HepG2 (cell line): ENCODE measurements at regions not wholly inside any gene's neighbourhood (a gene's known extent, or its start where the extent isn't known, plus 50 kb on each side); places are given as distances from the start of the nearest gene placed in this dataset.

Experiments used
- ATAC-seq: fragments of 200-7000 bp; cut with Tn5 transposase; 3 replicates; pipeline ENCODE4 v1.9.1; 2020; ENCODE audit warnings: mild to moderate bottlenecking, moderate library complexity
- BruUV-seq: library from RNA; stranded (reverse); fragments of 400-500 nt; replicated peaks from 2 replicates; lab custom pipeline; 2021; lab: Mats Ljungman, UMichigan
- CTCF ChIA-PET: fragments of 300-600 bp; formaldehyde crosslinking; extraction: SDS; loops from one replicate; lab custom pipeline; 2021; ENCODE audit warnings: low total read pairs, inconsistent platforms, low intra/inter-chr PET ratio; lab: Yijun Ruan, JAX
- POLR2A ChIA-PET: fragments of 350-600 bp; sonication (Branson Sonifier 250); formaldehyde crosslinking; loops from one replicate; lab custom pipeline; 2020; ENCODE audit warnings: antibody characterized with exemption, inconsistent platforms; lab: Yijun Ruan, JAX
- DNase-seq: peaks from one replicate; pipeline ENCODE4 v3.0.0-alpha.2; 2015; ENCODE audit warnings: low spot score
- FAIRE-seq: peaks from 3 replicates; lab custom pipeline; 2011; peaks lifted over from hg19 to GRCh38; lab: Jason Lieb, UNC
- H2AFZ ChIP-seq: one replicate; pipeline ENCODE4 v1.6.1; 2011; ENCODE audit warnings: low read length, inconsistent platforms
- H3K27ac ChIP-seq: fragments of 300-600 bp; 3 replicates; pipeline ENCODE4 v1.8.0; 2011; ENCODE audit warnings: mixed run types, mild to moderate bottlenecking, mixed read lengths, low read length, inconsistent platforms; ENCODE audit not compliant: insufficient read depth; ENCODE audit errors: extremely low read length
- H3K27me3 ChIP-seq, 2 experiments: fragments of 200-600 bp in 1 of 2; 2 replicates in 1 of 2; 3 replicates in 1 of 2; pipeline versions ENCODE4 v1.6.0 to v1.8.0; 2011; ENCODE audit warnings: low read length in 2 of 2, mild to moderate bottlenecking in 2 of 2, moderate library complexity in 2 of 2, inconsistent platforms in 1 of 2; ENCODE audit not compliant: insufficient read depth in 2 of 2, control insufficient read depth in 1 of 2
- H3K36me3 ChIP-seq, 2 experiments: fragments of 200-600 bp in 1 of 2; replicated peaks in 1 of 2; 2 replicates in 1 of 2; 3 replicates in 1 of 2; pipeline versions ENCODE4 v1.5.1 to v1.8.0; 2011; ENCODE audit warnings: low read length in 2 of 2, inconsistent platforms in 1 of 2; ENCODE audit not compliant: insufficient read depth in 2 of 2, control insufficient read depth in 1 of 2
- H3K4me1 ChIP-seq: 2 replicates; pipeline ENCODE4 v1.5.1; 2012; ENCODE audit warnings: low read length, inconsistent platforms; ENCODE audit not compliant: insufficient read depth
- H3K4me2 ChIP-seq: 2 replicates; pipeline ENCODE4 v1.6.0; 2011; ENCODE audit warnings: low read depth, low read length, inconsistent platforms
- H3K4me3 ChIP-seq, 3 experiments: fragments of 200-600 bp in 1 of 3; sonication (generic), shearing (Covaris generic) in 1 of 3; replicated peaks in 1 of 3; 2 replicates each; pipeline ENCODE4 v1.5.1; 2011 to 2016; ENCODE audit warnings: low read length in 3 of 3, inconsistent platforms in 2 of 3, low read depth in 2 of 3, mild to moderate bottlenecking in 2 of 3, control low read depth in 1 of 3, mixed read lengths in 1 of 3; ENCODE audit not compliant: insufficient read depth in 1 of 3
- H3K79me2 ChIP-seq: one replicate; pipeline ENCODE4 v1.6.1; 2011; ENCODE audit warnings: low read length, inconsistent platforms; ENCODE audit not compliant: insufficient read depth
- H3K9ac ChIP-seq: 2 replicates; pipeline ENCODE4 v1.6.0; 2011; ENCODE audit warnings: mild to moderate bottlenecking, low read depth, low read length, inconsistent platforms; ENCODE audit not compliant: insufficient read depth
- H3K9me3 ChIP-seq: 2 replicates; pipeline ENCODE4 v1.5.1; 2012; ENCODE audit warnings: mild to moderate bottlenecking, low read length
- H4K20me1 ChIP-seq: 2 replicates; pipeline ENCODE4 v1.6.0; 2011; ENCODE audit warnings: inconsistent platforms, mild to moderate bottlenecking, low read length, moderate library complexity; ENCODE audit not compliant: insufficient read depth
- ADNP ChIP-seq: sonication (generic); formaldehyde crosslinking; IDR thresholded peaks from 2 replicates; pipeline ENCODE4 v1.4.0; 2020; ENCODE audit warnings: missing genetic modification reagents
- ARID4A ChIP-seq: sonication (generic); formaldehyde crosslinking; IDR thresholded peaks from 2 replicates; pipeline ENCODE4 v1.5.0; 2020; ENCODE audit warnings: mild to moderate bottlenecking, missing genetic modification reagents, borderline replicate concordance
- HOXA7 ChIP-seq: sonication (generic); formaldehyde crosslinking; IDR thresholded peaks from 2 replicates; pipeline ENCODE4 v1.8.1; 2022; ENCODE audit warnings: mild to moderate bottlenecking, missing genetic modification reagents, moderate library complexity
- KAT8 ChIP-seq: IDR thresholded peaks from 2 replicates; pipeline ENCODE4 v1.6.1; 2016; ENCODE audit warnings: missing genetic modification reagents, missing compliant biosample characterization
- MYC ChIP-seq: sonication (generic); formaldehyde crosslinking; IDR thresholded peaks from 2 replicates; pipeline ENCODE4 v1.9.0; 2021; ENCODE audit warnings: missing genetic modification reagents, borderline replicate concordance
- NFYC ChIP-seq: IDR thresholded peaks from 2 replicates; pipeline ENCODE4 v1.6.1; 2016; ENCODE audit warnings: missing genetic modification reagents, missing compliant biosample characterization
- PHB2 ChIP-seq: fragments of 450-650 bp; IDR thresholded peaks from 2 replicates; pipeline ENCODE4 v1.6.1; 2018; ENCODE audit not compliant: partially characterized antibody
- PHF5A ChIP-seq: IDR thresholded peaks from one replicate; pipeline ENCODE4 v1.6.1; 2018; ENCODE audit warnings: low read depth, missing genetic modification reagents; ENCODE audit not compliant: unreplicated experiment
- SETDB1 ChIP-seq: sonication (generic); formaldehyde crosslinking; IDR thresholded peaks from 2 replicates; pipeline ENCODE4 v1.5.1; 2020; ENCODE audit warnings: missing genetic modification reagents, mild to moderate bottlenecking, borderline replicate concordance
- ZFP41 ChIP-seq: sonication (generic); formaldehyde crosslinking; IDR thresholded peaks from 2 replicates; pipeline ENCODE4 v1.4.0; 2020; ENCODE audit warnings: mild to moderate bottlenecking, missing genetic modification reagents, borderline replicate concordance
- ZNF143 ChIP-seq: sonication (generic); formaldehyde crosslinking; IDR thresholded peaks from 2 replicates; pipeline ENCODE4 v1.4.0; 2020; ENCODE audit warnings: missing genetic modification reagents
- ZNF382 ChIP-seq: sonication (generic); formaldehyde crosslinking; IDR thresholded peaks from 2 replicates; pipeline ENCODE4 v1.5.0; 2020; ENCODE audit warnings: missing genetic modification reagents, mild to moderate bottlenecking, borderline replicate concordance
- ZNF577 ChIP-seq: sonication (generic); formaldehyde crosslinking; IDR thresholded peaks from 2 replicates; pipeline ENCODE4 v1.4.0; 2020; ENCODE audit warnings: mild to moderate bottlenecking, low read depth, missing genetic modification reagents, borderline replicate concordance
- ZNF737 ChIP-seq: sonication (generic); formaldehyde crosslinking; IDR thresholded peaks from 2 replicates; pipeline ENCODE4 v1.5.0; 2020; ENCODE audit warnings: missing genetic modification reagents, mild to moderate bottlenecking, borderline replicate concordance
- WGBS: methylation state at CpG from one replicate; pipeline ENCODE4 v1.1.6; 2017; ENCODE audit warnings: low lambda C conversion rate; 5-methylcytosine and 5-hydroxymethylcytosine counted together
- in situ Hi-C: cut with HindIII; loops from 2 replicates; pipeline ENCODE4 v1.10.0; 2017; ENCODE audit warnings: low pct_unique_long_range_greater_than_20kb; ENCODE audit not compliant: extremely low pct_ligation_motif_present
- intact Hi-C: fragments of 100-400 bp; cut with micrococcal nuclease; formaldehyde crosslinking; loops from one replicate; pipeline ENCODE4 v1.10.0; 2022; ENCODE audit not compliant: unreplicated experiment
- TF ChIP-seq, protein P1 (sequence below): sonication (generic); formaldehyde crosslinking; IDR thresholded peaks from 2 replicates; pipeline ENCODE4 v1.4.0; 2020; ENCODE audit warnings: missing genetic modification reagents

GRCh38 chrX:149114874-149115273 lies 390.2 kb downstream of the IDS start (continued):
- no peak for TF ChIP-seq PHF5A (CRISPR knock-in tag)

DNA sequence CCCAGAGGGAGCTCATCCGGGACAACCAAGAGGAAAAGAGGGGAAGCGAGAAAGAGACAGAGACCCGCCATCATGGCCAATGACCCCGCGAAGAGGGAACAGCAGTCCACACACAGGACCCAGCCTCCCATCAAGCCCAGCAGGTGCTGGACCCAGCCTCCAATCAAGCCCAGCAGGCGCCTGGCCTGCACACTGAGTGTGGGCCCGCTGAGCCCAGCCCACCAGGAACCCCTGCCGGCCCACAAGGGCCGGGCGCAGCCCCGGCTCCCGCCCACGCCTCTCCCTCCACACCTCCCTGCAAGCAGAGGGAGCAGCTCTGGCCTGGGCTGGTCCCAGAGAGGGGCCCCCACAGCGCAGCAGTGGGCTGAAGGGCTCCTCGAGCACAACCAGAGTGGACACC lies 391.1 kb downstream of the IDS start:
- no peaks in the 10 kb centered on the region for H3K79me2 ChIP-seq
- no peaks in the 10 kb centered on the region for H3K4me1 ChIP-seq
- ATAC-seq (no peak), DNase-seq (no peak), FAIRE-seq (no peak)
- H3K27ac ChIP-seq = no peak overlapping the region
- in situ Hi-C loops = no loop called here
- no peak overlapping the region for H3K9ac ChIP-seq
- no peak overlapping the region for H3K4me3 ChIP-seq
- no peak overlapping the region for H3K4me2 ChIP-seq
- H4K20me1 ChIP-seq = no peaks in the 10 kb centered on the region
- H3K9me3 ChIP-seq = peaks cover 11% of the 10 kb centered on the region; the same call in 1 of the 2 replicates
- WGBS = 45% methylated on average over 4 of the region's 15 CpGs
- intact Hi-C loops = no loop called here
- H3K36me3 ChIP-seq = no peaks in the 10 kb centered on the region
- POLR2A ChIA-PET = no interaction called here
- H3K27me3 ChIP-seq = no peaks in the 10 kb centered on the region
- no TSS peak for BruUV-seq
- no peak overlapping the region for H2AFZ ChIP-seq
- CTCF ChIA-PET = no interaction called here
- TF ChIP-seq KAT8 (CRISPR knock-in tag) (no peak), ZNF382 (CRISPR knock-in tag) (no peak), MYC (CRISPR knock-in tag) (no peak), ADNP (CRISPR knock-in tag) (no peak), ZNF143 (CRISPR knock-in tag) (no peak), ZNF737 (CRISPR knock-in tag) (no peak), HOXA7 (CRISPR knock-in tag) (no peak), PHB2 (no peak), SETDB1 (no peak), ZNF577 (no peak), ARID4A (no peak), ZFP41 (CRISPR knock-in tag) (no peak), NFYC (CRISPR knock-in tag) (no peak)
- TF ChIP-seq, protein P1, sequence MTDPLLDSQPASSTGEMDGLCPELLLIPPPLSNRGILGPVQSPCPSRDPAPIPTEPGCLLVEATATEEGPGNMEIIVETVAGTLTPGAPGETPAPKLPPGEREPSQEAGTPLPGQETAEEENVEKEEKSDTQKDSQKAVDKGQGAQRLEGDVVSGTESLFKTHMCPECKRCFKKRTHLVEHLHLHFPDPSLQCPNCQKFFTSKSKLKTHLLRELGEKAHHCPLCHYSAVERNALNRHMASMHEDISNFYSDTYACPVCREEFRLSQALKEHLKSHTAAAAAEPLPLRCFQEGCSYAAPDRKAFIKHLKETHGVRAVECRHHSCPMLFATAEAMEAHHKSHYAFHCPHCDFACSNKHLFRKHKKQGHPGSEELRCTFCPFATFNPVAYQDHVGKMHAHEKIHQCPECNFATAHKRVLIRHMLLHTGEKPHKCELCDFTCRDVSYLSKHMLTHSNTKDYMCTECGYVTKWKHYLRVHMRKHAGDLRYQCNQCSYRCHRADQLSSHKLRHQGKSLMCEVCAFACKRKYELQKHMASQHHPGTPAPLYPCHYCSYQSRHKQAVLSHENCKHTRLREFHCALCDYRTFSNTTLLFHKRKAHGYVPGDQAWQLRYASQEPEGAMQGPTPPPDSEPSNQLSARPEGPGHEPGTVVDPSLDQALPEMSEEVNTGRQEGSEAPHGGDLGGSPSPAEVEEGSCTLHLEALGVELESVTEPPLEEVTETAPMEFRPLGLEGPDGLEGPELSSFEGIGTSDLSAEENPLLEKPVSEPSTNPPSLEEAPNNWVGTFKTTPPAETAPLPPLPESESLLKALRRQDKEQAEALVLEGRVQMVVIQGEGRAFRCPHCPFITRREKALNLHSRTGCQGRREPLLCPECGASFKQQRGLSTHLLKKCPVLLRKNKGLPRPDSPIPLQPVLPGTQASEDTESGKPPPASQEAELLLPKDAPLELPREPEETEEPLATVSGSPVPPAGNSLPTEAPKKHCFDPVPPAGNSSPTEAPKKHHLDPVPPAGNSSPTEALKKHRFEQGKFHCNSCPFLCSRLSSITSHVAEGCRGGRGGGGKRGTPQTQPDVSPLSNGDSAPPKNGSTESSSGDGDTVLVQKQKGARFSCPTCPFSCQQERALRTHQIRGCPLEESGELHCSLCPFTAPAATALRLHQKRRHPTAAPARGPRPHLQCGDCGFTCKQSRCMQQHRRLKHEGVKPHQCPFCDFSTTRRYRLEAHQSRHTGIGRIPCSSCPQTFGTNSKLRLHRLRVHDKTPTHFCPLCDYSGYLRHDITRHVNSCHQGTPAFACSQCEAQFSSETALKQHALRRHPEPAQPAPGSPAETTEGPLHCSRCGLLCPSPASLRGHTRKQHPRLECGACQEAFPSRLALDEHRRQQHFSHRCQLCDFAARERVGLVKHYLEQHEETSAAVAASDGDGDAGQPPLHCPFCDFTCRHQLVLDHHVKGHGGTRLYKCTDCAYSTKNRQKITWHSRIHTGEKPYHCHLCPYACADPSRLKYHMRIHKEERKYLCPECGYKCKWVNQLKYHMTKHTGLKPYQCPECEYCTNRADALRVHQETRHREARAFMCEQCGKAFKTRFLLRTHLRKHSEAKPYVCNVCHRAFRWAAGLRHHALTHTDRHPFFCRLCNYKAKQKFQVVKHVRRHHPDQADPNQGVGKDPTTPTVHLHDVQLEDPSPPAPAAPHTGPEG (CRISPR knock-in tag) = no peak
